MCF 10A (cell line): ENCODE measurements at regions not wholly inside any gene's neighbourhood (a gene's known extent, or its start where the extent isn't known, plus 50 kb on each side); places are given as distances from the start of the nearest gene placed in this dataset.

Source experiments
- BruUV-seq: library from RNA; stranded (reverse); fragments of 400-500 nt; replicated peaks from 2 replicates; lab custom pipeline; 2021; lab: Mats Ljungman, UMichigan
- CTCF ChIA-PET: fragments of 300-600 bp; sonication (Branson Sonifier 250); formaldehyde crosslinking; extraction: SDS; loops from one replicate; lab custom pipeline; 2021; ENCODE audit warnings: antibody characterized with exemption, inconsistent platforms; lab: Yijun Ruan, JAX
- POLR2A ChIA-PET: fragments of 300-600, 350-650 bp; sonication (Branson Sonifier 250); formaldehyde crosslinking; extraction: SDS; loops from one replicate; lab custom pipeline; 2020; ENCODE audit warnings: antibody characterized with exemption, inconsistent platforms; lab: Yijun Ruan, JAX
- DNase-seq: peaks from one replicate; pipeline ENCODE4 v3.0.0-alpha.2; 2018; ENCODE audit not compliant: unreplicated experiment
- H3K27ac Mint-ChIP-seq: one replicate; pipeline ENCODE4 v1.8.0; 2022; ENCODE audit warnings: mild to moderate bottlenecking, low read depth, mixed read lengths; ENCODE audit not compliant: unreplicated experiment
- H3K27me3 Mint-ChIP-seq: one replicate; pipeline ENCODE4 v1.8.0; 2022; ENCODE audit warnings: mixed read lengths; ENCODE audit not compliant: insufficient read depth, unreplicated experiment
- H3K36me3 Mint-ChIP-seq: one replicate; pipeline ENCODE4 v1.8.0; 2022; ENCODE audit warnings: mild to moderate bottlenecking, moderate library complexity, mixed read lengths; ENCODE audit not compliant: insufficient read depth, unreplicated experiment
- H3K4me1 Mint-ChIP-seq: one replicate; pipeline ENCODE4 v1.8.0; 2022; ENCODE audit warnings: mixed read lengths; ENCODE audit not compliant: insufficient read depth, unreplicated experiment
- H3K4me3 Mint-ChIP-seq: one replicate; pipeline ENCODE4 v1.8.0; 2022; ENCODE audit warnings: mild to moderate bottlenecking, moderate library complexity, mixed read lengths; ENCODE audit not compliant: unreplicated experiment
- H3K9me3 Mint-ChIP-seq: one replicate; pipeline ENCODE4 v1.8.0; 2022; ENCODE audit warnings: mixed read lengths; ENCODE audit not compliant: unreplicated experiment
- CTCF ChIP-seq: fragments of 200-600 bp; IDR thresholded peaks from one replicate; pipeline ENCODE4 v1.8.0; 2022; ENCODE audit warnings: antibody characterized with exemption, mild to moderate bottlenecking; ENCODE audit not compliant: unreplicated experiment
- intact Hi-C: fragments of 100-400 bp; cut with micrococcal nuclease; formaldehyde crosslinking; loops from 2 replicates; pipeline ENCODE4 v1.14.1; 2022

- Mint-ChIP-seq H3K4me1 (no peaks in the 10 kb centered on the region), H3K36me3 (no peaks in the 10 kb centered on the region), H3K27ac (no peak overlapping the region), H3K9me3 (peaks cover 26% of the 10 kb centered on the region), H3K4me3 (no peak overlapping the region), H3K27me3 (no peaks in the 10 kb centered on the region)
- no TSS peak for BruUV-seq
- no peak for DNase-seq
- intact Hi-C loops: no loop called here
- POLR2A ChIA-PET: no interaction called here
- TF ChIP-seq CTCF: no peak
- CTCF ChIA-PET: no interaction called here
Observed at GRCh38 chr3:75129101-75129500, 514.6 kb upstream of the CNTN3 start.

- intact Hi-C loops: no loop called here
- ChIA-PET POLR2A (no interaction called here), CTCF (interaction anchor here (0.6 kb wide), 1 partner anchor 48 kb away, joined by 3 read pairs; no protein-coding TSS in a partner anchor)
- Mint-ChIP-seq H3K27ac (no peak overlapping the region), H3K4me1 (no peaks in the 10 kb centered on the region), H3K4me3 (no peak overlapping the region), H3K27me3 (no peaks in the 10 kb centered on the region), H3K9me3 (peaks cover 8% of the 10 kb centered on the region), H3K36me3 (no peaks in the 10 kb centered on the region)
- BruUV-seq: no TSS peak
- DNase-seq: no peak
- no peak for TF ChIP-seq CTCF
Observed at GRCh38 chr3:75136100-75136897, 521.8 kb upstream of the CNTN3 start.

- Mint-ChIP-seq H3K4me1 (no peaks in the 10 kb centered on the region), H3K4me3 (no peak overlapping the region), H3K27ac (no peak overlapping the region), H3K27me3 (no peaks in the 10 kb centered on the region), H3K9me3 (peaks cover 8% of the 10 kb centered on the region), H3K36me3 (no peaks in the 10 kb centered on the region)
- CTCF ChIA-PET: no interaction called here
- DNase-seq: no peak
- TF ChIP-seq CTCF: no peak
- intact Hi-C loops: no loop called here
- POLR2A ChIA-PET: no interaction called here
- no TSS peak for BruUV-seq
Observed at GRCh38 chr3:75138345-75138744, 523.9 kb upstream of the CNTN3 start.

GRCh38 chr3:75140904-75141615, 523.1 kb upstream of the FRG2C start:
- Mint-ChIP-seq H3K27me3 (no peaks in the 10 kb centered on the region), H3K36me3 (no peaks in the 10 kb centered on the region), H3K4me1 (no peaks in the 10 kb centered on the region), H3K27ac (no peak overlapping the region), H3K4me3 (no peak overlapping the region), H3K9me3 (peaks cover 7% of the 10 kb centered on the region)
- no TSS peak for BruUV-seq
- peak; percentile 9 for DNase-seq
- ChIA-PET CTCF (interaction anchor here (0.5 to 1.2 kb wide), 3 partner anchors 8 to 394 kb away, joined by 3 read pairs; no protein-coding TSS in a partner anchor), POLR2A (no interaction called here)
- intact Hi-C loops: no loop called here
- TF ChIP-seq CTCF: no peak
